CD4-positive, alpha-beta T cell treated with Interleukin-15 for 4 hours (primary cell): ENCODE measurements at regions not wholly inside any gene's neighbourhood (a gene's known extent, or its start where the extent isn't known, plus 50 kb on each side); places are given as distances from the start of the nearest gene placed in this dataset.
"Not testable (repeated sequence)": the region's sequence is repeated elsewhere in the genome, so short reads cannot be mapped to it uniquely, and the experiment has no call there.

Source experiments
- DNase-seq: peaks from one replicate; pipeline ENCODE4 v3.0.0-alpha.2; 2020; ENCODE audit warnings: low spot score

GRCh38 chr7:97377713-97378112, 260.2 kb downstream of the SDHAF3 start:
- no peak for DNase-seq

GRCh38 chr7:97381815-97382554, 264.5 kb downstream of the SDHAF3 start:
- DNase-seq: no peak

GRCh38 chr7:97390052-97390451, 272.6 kb downstream of the SDHAF3 start:
- no peak for DNase-seq

GRCh38 chr7:97390915-97391593, 273.6 kb downstream of the SDHAF3 start:
- DNase-seq: no peak

GRCh38 chr7:97401398-97401797, 283.9 kb downstream of the SDHAF3 start:
- no peak for DNase-seq

GRCh38 chr7:97405835-97406234, 288.3 kb downstream of the SDHAF3 start:
- DNase-seq: no peak

- DNase-seq: no peak
Measured at GRCh38 chr7:97407106-97407505, 289.6 kb downstream of the SDHAF3 start.

- DNase-seq: no peak
Measured at GRCh38 chr7:97409346-97409745, 291.8 kb downstream of the SDHAF3 start.

- DNase-seq: no peak
Measured at GRCh38 chr7:97418312-97418711, 300.8 kb downstream of the SDHAF3 start.

- DNase-seq: no peak
Measured at GRCh38 chr7:97419898-97420297, 302.4 kb downstream of the SDHAF3 start.

GRCh38 chr7:97421307-97421930, 303.9 kb downstream of the SDHAF3 start:
- DNase-seq: no peak

- no peak for DNase-seq
Measured at GRCh38 chr7:97422046-97422445, 304.5 kb downstream of the SDHAF3 start.

- no peak for DNase-seq
Measured at GRCh38 chr7:97430006-97430405, 301.9 kb upstream of the TAC1 start.

- no peak for DNase-seq
Measured at GRCh38 chr7:97439637-97440214, 292.2 kb upstream of the TAC1 start.

GRCh38 chr7:97446361-97446760, 285.5 kb upstream of the TAC1 start:
- no peak for DNase-seq

GRCh38 chr7:97449448-97449847, 282.4 kb upstream of the TAC1 start:
- DNase-seq: not testable (repeated sequence)

- DNase-seq: no peak
Measured at GRCh38 chr7:97450516-97450915, 281.4 kb upstream of the TAC1 start.

- DNase-seq: no peak
Measured at GRCh38 chr7:97454636-97455035, 277.2 kb upstream of the TAC1 start.

- DNase-seq: no peak
Measured at GRCh38 chr7:97457054-97457453, 274.8 kb upstream of the TAC1 start.

GRCh38 chr7:97460433-97460832, 271.5 kb upstream of the TAC1 start:
- no peak for DNase-seq

- DNase-seq: no peak
Measured at GRCh38 chr7:97461596-97461995, 270.3 kb upstream of the TAC1 start.

- DNase-seq: no peak
Measured at GRCh38 chr7:97466071-97466470, 265.8 kb upstream of the TAC1 start.
